OCI-LY7 (cell line): ENCODE measurements at regions not wholly inside any gene's neighbourhood (a gene's known extent, or its start where the extent isn't known, plus 50 kb on each side); places are given as distances from the start of the nearest gene placed in this dataset.

Experiments
- BruUV-seq: library from RNA; stranded (reverse); fragments of 400-500 nt; replicated peaks from 2 replicates; lab custom pipeline; 2021; lab: Mats Ljungman, UMichigan
- CTCF ChIA-PET: fragments of 300-600 bp; sonication (Branson Sonifier 250); formaldehyde crosslinking; loops from one replicate; lab custom pipeline; 2022; ENCODE audit warnings: antibody characterized with exemption; ENCODE audit not compliant: unreplicated experiment; lab: Charles Lee
- POLR2A ChIA-PET: fragments of 300-600 bp; sonication (Branson Sonifier 250); formaldehyde crosslinking; loops from one replicate; lab custom pipeline; 2022; ENCODE audit warnings: antibody characterized with exemption; lab: Charles Lee
- DNase-seq: peaks from one replicate; pipeline ENCODE4 v3.0.0-alpha.2; 2015; ENCODE audit warnings: low spot score
- H2AFZ ChIP-seq: fragments of 200-600 bp; sonication (generic), shearing (Covaris generic); 2 replicates; pipeline ENCODE4 v1.6.1; 2014; ENCODE audit warnings: mild to moderate bottlenecking, antibody characterized with exemption, low read length, moderate library complexity
- H3K27ac ChIP-seq: fragments of 200-600 bp; sonication (generic); 2 replicates; pipeline ENCODE4 v1.5.1; 2014; ENCODE audit warnings: mixed run types, low read depth, mild to moderate bottlenecking, moderate library complexity, low read length, inconsistent platforms; ENCODE audit not compliant: poor library complexity, severe bottlenecking
- H3K36me3 ChIP-seq: fragments of 200-600 bp; sonication (generic); 2 replicates; pipeline ENCODE4 v1.6.1; 2014; ENCODE audit warnings: mild to moderate bottlenecking, antibody characterized with exemption, low read length, moderate library complexity, mixed read lengths; ENCODE audit not compliant: insufficient read depth
- H3K4me1 ChIP-seq: fragments of 200-600 bp; sonication (generic); 2 replicates; pipeline ENCODE4 v1.5.1; 2014; ENCODE audit warnings: mild to moderate bottlenecking, low read length; ENCODE audit not compliant: insufficient read depth, poor library complexity, severe bottlenecking
- H3K4me2 ChIP-seq: fragments of 200-600 bp; sonication (generic); 2 replicates; pipeline ENCODE4 v1.6.1; 2014; ENCODE audit warnings: mild to moderate bottlenecking, low read length
- H3K4me3 ChIP-seq: fragments of 200-600 bp; sonication (generic); 2 replicates; pipeline ENCODE4 v1.5.1; 2014; ENCODE audit warnings: mild to moderate bottlenecking, low read depth, low read length; ENCODE audit not compliant: poor library complexity, severe bottlenecking
- H3K79me2 ChIP-seq: fragments of 200-600 bp; sonication (generic); 2 replicates; pipeline ENCODE4 v1.6.1; 2016; ENCODE audit warnings: low read depth, mild to moderate bottlenecking, low read length, moderate library complexity, mixed read lengths; ENCODE audit not compliant: insufficient read depth
- H3K9me2 ChIP-seq: fragments of 200-600 bp; sonication (generic); 2 replicates; pipeline ENCODE4 v1.6.1; 2016; ENCODE audit warnings: mild to moderate bottlenecking, low read length, mixed read lengths; ENCODE audit not compliant: insufficient read depth
- H3K9me3 ChIP-seq: fragments of 200-600 bp; sonication (generic); 2 replicates; pipeline ENCODE4 v1.6.1; 2014; ENCODE audit warnings: mild to moderate bottlenecking, mixed run types, low read length, mixed read lengths
- H4K20me1 ChIP-seq: fragments of 200-600 bp; sonication (generic); 2 replicates; pipeline ENCODE4 v1.6.1; 2014; ENCODE audit warnings: mild to moderate bottlenecking, antibody characterized with exemption, low read length, moderate library complexity, mixed read lengths; ENCODE audit not compliant: insufficient read depth
- CTCF ChIP-seq: fragments of 200-600 bp; sonication (generic); conservative IDR thresholded peaks from 2 replicates; pipeline ENCODE4 v1.5.1; 2014; ENCODE audit warnings: mild to moderate bottlenecking, antibody characterized with exemption, low read length, moderate library complexity, mixed read lengths
- EZH2phosphoT487 ChIP-seq: fragments of 200-600 bp; sonication (generic); IDR thresholded peaks from 2 replicates; pipeline ENCODE4 v1.6.1; 2018; ENCODE audit warnings: low read depth, borderline replicate concordance, mild to moderate bottlenecking, mixed run types, antibody characterized with exemption, low read length, moderate library complexity, mixed read lengths
- intact Hi-C: fragments of 100-400 bp; cut with micrococcal nuclease; formaldehyde crosslinking; loops from one replicate; pipeline ENCODE4 v1.10.0; 2022; ENCODE audit not compliant: unreplicated experiment

DNA sequence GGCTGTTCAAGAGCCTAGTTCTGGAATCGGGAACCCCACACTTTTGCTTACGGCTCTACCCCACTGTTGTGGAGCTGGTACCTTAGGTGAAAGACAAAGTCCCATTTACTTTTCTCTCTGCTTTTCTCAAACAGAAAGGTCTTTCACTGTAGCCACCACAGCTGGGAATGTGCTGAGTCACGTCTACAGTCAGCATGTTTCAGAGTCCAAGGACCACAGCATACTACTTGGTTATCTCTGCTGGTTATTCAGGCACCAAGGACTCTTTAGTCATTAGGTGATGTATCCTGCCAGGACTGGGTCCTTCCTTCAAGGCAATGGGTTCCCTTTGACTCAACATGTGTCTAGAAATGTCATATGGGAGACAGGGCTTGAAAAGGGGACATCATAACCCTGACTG is 266.8 kb upstream of the STEAP1 start:
- no peaks in the 10 kb centered on the region for H3K9me2 ChIP-seq
- H3K4me3 ChIP-seq = no peak overlapping the region
- no TSS peak for BruUV-seq
- H3K9me3 ChIP-seq = no peaks in the 10 kb centered on the region
- ChIA-PET POLR2A (no interaction called here), CTCF (no interaction called here)
- no peak overlapping the region for H3K4me2 ChIP-seq
- no peaks in the 10 kb centered on the region for H3K36me3 ChIP-seq
- H3K79me2 ChIP-seq = no peaks in the 10 kb centered on the region
- TF ChIP-seq EZH2phosphoT487 (no peak), CTCF (no peak)
- no peak overlapping the region for H3K27ac ChIP-seq
- intact Hi-C loops = no loop called here
- H3K4me1 ChIP-seq = no peaks in the 10 kb centered on the region
- no peak for DNase-seq
- H2AFZ ChIP-seq = no peak overlapping the region
- H4K20me1 ChIP-seq = no peaks in the 10 kb centered on the region

GRCh38 chr7:89908736-89909135 is 245.5 kb upstream of the STEAP1 start:
- Histone ChIP-seq H2AFZ (no peak overlapping the region), H3K4me1 (no peaks in the 10 kb centered on the region), H3K9me2 (no peaks in the 10 kb centered on the region), H3K4me2 (no peak overlapping the region), H3K4me3 (no peak overlapping the region), H3K79me2 (no peaks in the 10 kb centered on the region), H3K36me3 (no peaks in the 10 kb centered on the region), H3K9me3 (no peaks in the 10 kb centered on the region), H3K27ac (no peak overlapping the region), H4K20me1 (no peaks in the 10 kb centered on the region)
- ChIA-PET POLR2A (no interaction called here), CTCF (no interaction called here)
- BruUV-seq = no TSS peak
- intact Hi-C loops = no loop called here
- no peak for TF ChIP-seq CTCF
- TF ChIP-seq EZH2phosphoT487 = no peak
- DNase-seq = no peak

- BruUV-seq = no TSS peak
- Histone ChIP-seq H3K9me3 (no peaks in the 10 kb centered on the region), H3K4me1 (no peaks in the 10 kb centered on the region), H3K27ac (no peak overlapping the region), H3K36me3 (no peaks in the 10 kb centered on the region), H3K4me3 (no peak overlapping the region), H3K79me2 (no peaks in the 10 kb centered on the region), H2AFZ (no peak overlapping the region), H4K20me1 (no peaks in the 10 kb centered on the region), H3K9me2 (no peaks in the 10 kb centered on the region), H3K4me2 (no peak overlapping the region)
- ChIA-PET POLR2A (no interaction called here), CTCF (interaction anchor here (0.9 kb wide), 1 partner anchor 9 kb away, joined by 4 read pairs; no protein-coding TSS in a partner anchor)
- TF ChIP-seq EZH2phosphoT487 (no peak), CTCF (no peak)
- intact Hi-C loops = no loop called here
- DNase-seq = no peak
Observed at GRCh38 chr7:89914711-89915110, 239.6 kb upstream of the STEAP1 start.
